GM19351 (cell line): ENCODE measurements at regions not wholly inside any gene's neighbourhood (a gene's known extent, or its start where the extent isn't known, plus 50 kb on each side); places are given as distances from the start of the nearest gene placed in this dataset.
"Not testable (repeated sequence)": the region's sequence is repeated elsewhere in the genome, so short reads cannot be mapped to it uniquely, and the experiment has no call there.

Source experiments
- ATAC-seq: cut with Tn5 transposase; IDR thresholded peaks from one replicate; pipeline ENCODE4 v1.9.1; 2021; ENCODE audit warnings: mild to moderate bottlenecking, moderate library complexity; ENCODE audit not compliant: unreplicated experiment

DNA sequence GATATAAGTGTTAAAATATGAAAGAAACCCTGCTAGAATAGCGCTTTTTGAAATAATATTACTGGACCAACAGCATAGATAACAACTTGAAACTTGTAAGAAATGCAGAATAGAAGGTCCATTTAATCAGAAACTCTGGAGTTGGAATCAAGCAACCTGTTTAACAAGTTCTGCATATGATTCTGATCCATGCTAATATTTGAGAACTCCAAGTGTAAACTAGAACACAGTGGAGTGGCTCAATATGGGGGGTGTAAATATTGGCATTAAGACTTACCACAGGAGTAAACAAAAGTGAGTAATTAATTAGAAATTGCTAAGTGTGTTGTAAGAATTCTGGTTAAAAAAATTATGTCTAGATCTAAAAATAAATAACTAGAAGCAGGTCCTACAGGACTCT, 151.2 kb downstream of the SLITRK1 start:
- no peak for ATAC-seq

DNA sequence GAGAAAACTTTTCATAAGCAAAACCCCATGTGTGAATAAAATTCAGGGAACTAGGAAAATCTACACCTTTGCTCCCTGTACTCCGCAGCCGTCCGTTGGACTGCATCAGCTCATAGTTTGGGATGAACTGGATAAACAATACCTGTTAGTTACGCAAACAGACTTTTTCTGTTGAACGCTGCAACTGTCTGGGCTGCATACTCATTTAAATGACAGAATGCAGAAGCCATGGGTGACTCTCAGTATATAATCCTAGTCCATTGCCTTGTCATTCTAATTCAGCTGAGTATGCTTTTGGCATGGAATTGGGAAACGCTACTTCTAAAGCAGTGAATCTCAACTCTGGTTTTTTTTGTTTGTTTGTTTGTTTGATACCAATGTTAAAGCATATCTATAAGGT, 151.6 kb downstream of the SLITRK1 start:
- no peak for ATAC-seq

DNA sequence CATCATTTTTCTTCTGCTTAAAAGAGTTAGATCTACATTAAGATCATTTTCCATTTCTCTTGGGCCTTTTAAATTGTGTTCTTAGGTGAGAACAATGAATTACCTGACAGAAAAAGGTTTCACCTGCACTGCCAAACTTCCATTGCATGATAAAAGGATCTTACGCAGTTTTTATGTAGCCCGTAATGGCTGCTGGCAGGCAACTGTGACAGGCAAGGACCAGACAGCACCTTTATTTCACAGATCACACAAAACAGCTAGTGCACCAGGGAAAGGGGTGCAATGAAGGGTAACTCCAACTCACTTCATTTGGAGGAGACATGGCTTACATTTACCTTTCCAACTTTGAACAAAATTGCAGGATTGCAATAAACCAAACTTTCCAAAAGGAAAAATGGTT, 159.8 kb downstream of the SLITRK1 start:
- no peak for ATAC-seq

DNA sequence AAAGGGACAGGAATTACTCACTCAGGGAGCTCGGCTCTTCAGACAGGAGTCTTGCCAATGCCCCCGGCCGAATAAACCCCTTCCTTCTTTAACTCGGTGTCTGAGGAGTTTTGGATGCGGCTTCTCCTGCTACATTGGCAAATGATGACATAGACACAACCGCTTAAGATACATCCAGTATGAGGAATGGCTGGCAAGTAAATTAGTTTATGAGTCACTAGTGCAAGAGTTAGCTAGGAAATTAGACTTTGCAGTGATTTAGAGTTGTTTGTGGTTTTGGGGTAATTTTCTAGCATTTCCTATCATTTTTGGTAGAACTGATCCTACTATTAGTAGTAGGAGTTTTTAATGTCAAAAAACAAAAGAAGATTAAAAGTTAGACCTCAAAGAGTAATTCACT, 166.2 kb downstream of the SLITRK1 start:
- ATAC-seq, result no peak

DNA sequence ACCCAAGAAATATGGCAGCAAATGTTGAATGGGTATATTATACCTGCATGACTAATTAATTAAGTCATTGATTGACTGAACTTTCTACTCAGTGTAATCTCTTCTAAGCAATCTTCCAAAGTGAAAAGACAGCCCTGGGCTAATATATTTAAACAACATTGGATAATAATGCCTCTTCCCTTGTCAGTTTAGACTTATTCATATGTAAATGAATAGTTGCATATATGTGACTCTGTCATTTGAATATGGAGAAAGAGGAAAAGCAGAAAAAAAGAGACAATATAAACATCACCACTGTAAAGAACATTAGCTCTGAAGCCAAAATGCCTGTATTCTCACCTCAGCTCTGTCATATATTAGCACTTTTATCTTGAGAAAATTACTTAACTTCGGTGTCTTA, 168.0 kb downstream of the SLITRK1 start:
- no peak for ATAC-seq

DNA sequence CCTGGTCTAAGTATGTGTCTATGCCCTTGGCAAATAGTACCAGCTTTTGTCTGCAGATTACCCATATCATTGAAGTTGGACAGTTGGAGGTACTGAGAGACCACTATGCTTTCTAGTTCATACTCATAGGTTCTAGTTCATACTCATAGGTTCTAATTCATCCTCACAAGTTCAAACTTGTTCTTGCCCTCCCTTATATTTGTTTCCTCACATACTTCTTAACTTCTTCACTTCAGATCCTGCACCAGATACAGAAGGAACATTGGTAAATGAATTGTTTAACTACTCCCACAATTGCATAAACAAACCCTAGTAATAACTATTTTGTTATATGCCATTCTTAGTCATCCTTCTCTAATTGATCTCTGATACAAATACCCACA, 172.2 kb downstream of the SLITRK1 start:
- no peak for ATAC-seq

DNA sequence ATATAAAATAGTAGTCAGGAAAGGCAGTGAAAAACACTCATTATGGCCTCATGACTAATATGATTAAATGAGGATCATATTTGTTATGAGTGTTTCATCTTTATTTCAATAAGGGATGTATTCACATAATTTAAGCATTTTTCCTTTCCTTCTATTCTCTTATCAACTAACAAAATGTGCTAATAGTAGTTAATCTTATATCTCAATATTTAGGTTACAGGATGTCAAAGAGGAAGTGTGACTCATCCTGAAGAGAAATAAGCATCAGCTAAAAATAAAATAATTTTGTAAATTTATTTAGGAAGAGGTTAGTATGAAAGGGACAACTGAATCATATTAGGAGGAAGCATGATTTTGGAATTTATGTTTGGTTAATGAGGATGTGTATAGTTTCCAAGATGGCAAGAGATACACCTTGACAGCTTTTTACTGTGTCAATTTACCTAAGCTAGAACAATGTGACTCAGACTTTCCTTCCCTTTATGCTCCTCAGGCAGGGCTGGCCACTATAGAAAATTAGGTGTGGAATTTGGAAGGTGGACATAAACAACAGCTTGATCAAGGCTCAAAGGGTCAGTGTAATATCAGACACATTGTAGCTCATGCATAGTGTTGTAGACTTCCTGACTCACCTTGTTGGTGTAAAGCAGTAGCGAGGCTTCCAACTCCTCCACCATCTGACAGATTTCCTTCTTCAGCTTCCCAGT, 172.7 kb downstream of the SLITRK1 start:
- ATAC-seq, result no peak

DNA sequence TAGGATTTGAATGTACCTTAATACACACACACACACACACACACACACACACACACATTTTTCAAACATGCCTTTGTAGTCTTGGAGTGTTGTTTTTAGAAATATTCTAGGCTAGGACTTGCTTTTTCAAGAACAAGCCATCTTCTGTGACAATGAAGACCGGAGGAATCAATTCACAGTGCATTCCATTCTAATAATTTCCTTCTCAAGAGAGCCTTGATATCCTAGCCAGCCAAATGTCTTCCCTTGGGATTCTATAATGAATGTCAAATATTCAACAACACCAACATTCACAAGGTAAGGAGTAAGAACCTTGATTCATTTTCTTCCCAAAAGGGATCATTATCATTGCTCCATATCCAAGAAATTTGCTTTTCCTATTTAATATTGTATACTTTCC, 180.3 kb downstream of the SLITRK1 start:
- no peak for ATAC-seq

DNA sequence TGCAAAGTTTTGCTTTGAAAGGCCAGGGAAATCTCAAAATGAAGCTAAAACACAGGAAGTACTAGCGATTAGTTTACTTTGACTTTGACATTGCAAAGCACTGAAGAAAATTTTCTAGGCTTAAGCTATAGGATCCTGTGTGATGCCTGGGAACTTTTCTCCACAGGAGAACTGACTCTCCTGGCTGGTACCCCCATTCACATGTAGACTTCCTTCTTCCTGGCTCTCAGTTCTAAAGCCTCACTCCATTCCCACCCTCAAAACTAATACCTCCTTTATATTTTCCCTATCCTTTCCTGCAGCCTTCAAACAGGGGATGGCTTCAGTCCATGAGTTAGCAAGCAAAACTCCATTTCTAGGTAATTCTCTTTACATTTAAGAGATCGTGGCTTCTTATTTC, 189.5 kb downstream of the SLITRK1 start:
- no peak for ATAC-seq

DNA sequence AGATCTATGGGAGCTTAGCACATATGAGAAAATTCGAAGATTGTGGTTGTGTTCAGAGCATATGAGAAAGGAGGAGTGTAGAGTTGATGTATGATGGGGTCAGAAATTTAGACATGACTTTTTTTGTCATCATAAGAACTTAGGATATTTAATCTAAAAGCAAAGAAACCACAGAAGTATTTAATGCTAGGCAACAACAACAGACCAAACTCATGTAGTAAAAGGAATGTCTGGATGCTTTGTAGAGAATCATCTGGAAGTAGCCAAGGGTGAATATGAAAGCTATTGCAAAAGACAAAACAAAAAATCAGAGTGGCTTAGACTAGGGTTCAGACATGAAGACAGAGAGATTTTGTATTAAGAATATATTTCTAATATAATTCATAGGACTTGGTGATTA, 190.3 kb downstream of the SLITRK1 start:
- ATAC-seq, result no peak

DNA sequence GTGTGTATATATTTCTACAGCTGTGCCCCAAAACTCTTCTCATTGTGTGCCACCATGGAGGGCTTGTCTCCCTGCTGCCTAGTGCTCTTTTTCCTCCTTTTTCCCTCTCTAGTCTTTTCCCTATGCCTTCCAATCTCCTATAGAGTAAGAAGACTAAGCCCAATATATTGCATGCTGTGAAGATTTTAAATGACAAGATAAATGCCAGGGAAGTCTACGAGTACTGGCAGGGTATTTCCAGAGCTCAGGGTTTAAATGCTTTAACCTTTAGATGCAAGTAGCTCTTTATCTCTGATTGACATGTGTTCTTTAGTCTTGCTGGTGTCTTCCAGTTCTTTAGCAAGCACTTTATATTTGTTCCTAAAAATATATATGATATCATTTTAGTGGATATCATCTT, 200.7 kb downstream of the SLITRK1 start:
- no peak for ATAC-seq

DNA sequence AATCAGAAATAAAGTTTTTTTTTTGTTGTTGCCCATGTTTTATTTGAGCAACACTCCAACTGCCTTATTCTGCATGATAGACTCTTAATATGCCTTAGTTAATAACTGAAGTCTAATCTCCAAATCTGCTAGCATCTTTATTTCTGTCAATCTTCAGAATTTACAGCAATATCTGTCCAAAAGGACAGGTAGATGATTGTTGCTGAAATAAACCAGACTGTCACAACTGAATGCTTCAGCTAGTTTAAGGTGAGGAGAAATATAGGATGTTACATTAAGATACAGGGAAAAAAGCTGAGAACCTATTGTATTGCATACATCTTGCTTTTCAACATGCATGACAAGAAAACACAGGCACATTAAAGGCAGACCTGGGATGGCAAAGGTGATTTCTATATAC, 204.3 kb downstream of the SLITRK1 start:
- no peak for ATAC-seq

DNA sequence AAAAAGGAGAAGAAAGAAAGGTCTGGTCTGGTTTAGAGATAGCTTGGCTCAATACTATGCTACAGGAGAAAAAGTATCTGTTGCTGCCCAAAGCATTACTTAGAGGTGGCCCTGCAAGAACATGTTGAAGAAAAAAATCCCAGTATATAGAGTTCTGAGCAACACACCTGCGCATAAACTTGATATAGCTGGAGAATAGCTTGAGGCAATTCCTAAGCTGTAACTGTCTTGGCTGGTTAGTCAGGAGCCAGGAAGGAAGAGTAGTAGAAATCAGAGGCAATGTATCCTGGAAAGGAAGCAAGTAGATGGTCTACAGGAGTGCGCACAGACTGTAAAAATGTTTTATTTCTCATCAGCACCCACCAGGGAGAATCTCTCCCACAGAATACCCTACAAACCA, 209.7 kb downstream of the SLITRK1 start:
- ATAC-seq, result no peak

DNA sequence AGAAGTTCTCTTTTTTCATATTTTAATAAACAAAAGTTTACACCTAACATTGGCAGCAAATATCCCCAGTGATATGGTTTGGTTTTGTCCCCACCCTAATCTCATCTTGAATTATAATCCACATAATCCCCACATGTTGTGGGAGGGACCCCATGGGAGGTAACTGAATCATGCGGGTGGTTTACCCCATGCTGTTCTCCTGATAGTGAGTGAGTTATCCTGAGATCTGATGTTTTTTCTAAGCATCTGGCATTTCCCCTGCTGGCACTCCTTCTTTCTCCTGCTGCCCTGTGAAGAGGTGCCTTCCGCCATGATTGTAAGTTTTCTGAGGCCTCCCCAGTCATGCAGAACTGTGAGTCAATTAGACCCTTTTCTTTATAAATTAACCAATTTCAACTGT, 214.7 kb downstream of the SLITRK1 start:
- ATAC-seq, result no peak

DNA sequence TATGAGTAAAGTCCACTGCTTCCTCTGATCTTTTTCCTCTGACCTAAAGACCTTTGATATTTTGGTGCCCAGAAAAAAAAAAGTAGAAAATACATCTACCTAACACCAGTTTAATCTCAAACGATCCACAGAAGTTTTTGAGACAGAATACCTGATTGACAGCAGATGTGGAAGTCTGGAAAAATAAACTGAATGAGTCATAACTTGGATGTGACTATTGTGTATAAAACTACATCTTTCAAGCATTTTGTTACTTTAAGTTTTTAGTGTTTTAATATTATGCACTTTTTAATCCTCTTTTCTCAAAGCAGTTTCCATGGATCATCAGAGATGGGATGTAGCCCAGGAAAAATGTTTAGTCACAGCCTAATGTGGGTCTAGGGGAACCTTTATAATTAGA, 216.1 kb downstream of the SLITRK1 start:
- ATAC-seq, result no peak

DNA sequence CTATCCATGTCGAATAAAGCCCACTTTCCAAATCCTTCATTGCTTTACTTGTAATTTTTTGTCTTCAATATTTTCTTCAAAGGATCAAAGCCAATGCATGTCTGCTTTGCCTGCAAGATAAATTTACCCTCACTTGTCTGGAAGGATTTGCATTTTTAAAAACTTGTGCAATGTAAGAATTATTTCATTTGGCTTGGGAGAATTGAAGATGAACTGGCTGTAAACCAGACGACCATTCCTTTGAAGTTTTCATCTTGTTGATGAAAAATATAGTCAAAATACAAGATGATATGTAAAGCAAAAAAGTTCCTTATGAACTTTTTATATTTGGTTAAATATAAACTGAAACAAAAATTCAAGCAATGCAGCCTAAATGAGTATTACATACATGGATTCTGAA, 225.0 kb downstream of the SLITRK1 start:
- ATAC-seq, result no peak

DNA sequence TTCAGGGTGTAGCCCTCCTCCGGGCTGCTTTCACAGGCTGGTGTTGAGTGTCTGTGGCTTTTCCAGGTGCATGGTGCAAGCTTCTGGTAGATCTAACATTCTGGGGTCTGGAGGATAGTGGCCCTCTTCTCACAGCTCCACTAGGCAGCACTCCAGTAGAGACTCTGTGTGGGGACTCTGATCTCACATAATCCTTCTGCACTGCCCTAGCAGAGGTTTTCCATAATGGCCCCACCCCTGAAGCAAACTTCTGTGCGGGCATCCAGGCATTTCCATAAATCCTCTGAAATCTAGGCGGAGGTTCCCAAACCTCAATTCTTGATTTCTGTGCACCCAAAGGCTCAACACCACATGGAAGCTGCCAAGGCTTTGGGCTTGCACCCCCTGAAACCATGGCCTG, 239.7 kb downstream of the SLITRK1 start:
- ATAC-seq, result not testable (repeated sequence)

DNA sequence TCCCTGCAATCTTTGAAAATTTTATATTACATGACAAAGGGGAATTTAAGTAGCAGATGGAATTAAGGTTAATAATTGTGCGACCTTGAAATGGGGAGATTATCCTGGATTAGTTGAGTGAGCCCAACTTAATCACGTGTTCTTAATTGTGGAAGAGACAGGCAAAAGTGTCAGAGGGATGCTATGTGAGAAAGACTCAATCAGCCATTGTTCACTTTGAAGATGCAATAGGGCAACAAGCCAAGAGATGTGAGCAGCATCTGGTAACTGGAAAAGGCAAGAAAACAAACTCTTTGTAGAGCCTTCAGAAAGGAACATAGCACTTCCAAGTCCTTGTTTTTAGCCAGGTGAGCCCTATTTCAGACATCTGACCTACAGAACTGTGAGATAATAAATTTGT, 247.7 kb downstream of the SLITRK1 start:
- ATAC-seq, result no peak

DNA sequence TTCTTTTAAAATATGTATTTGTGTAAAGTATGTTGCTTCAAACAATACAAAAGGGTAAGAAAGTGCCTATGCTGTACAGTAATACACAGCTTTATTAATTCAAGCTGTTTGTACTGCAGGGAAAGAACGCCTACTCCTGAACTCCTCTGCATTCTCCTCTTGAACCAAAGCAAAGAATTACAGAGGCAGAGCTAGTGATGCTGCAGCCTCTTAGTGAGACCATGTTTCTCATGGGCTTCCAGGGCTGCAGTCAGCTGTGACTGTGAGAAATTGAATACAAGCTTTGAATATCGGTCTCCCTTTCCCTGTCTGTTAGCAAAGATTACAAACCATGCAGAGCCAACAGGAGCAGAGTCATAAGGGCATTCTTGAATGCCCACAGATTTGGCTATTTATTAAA, 248.5 kb downstream of the SLITRK1 start:
- no peak for ATAC-seq

DNA sequence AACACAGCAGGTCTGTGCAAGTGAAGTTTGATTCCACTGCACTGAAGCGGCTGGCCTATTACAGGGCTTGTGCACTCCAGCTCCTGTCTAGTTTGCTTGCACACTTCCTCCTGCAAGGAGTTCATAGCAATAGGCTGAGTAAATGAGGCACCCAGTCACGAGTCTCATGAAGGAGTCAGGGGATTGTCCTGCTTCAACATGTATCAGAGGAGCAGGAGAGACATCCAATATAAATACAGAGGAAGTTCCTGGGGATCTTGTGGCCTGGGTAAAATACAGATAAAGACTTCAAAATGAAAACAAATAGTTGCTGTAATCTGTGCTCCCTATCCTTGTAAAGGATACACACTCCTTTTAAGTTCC, 259.9 kb downstream of the SLITRK1 start:
- no peak for ATAC-seq

DNA sequence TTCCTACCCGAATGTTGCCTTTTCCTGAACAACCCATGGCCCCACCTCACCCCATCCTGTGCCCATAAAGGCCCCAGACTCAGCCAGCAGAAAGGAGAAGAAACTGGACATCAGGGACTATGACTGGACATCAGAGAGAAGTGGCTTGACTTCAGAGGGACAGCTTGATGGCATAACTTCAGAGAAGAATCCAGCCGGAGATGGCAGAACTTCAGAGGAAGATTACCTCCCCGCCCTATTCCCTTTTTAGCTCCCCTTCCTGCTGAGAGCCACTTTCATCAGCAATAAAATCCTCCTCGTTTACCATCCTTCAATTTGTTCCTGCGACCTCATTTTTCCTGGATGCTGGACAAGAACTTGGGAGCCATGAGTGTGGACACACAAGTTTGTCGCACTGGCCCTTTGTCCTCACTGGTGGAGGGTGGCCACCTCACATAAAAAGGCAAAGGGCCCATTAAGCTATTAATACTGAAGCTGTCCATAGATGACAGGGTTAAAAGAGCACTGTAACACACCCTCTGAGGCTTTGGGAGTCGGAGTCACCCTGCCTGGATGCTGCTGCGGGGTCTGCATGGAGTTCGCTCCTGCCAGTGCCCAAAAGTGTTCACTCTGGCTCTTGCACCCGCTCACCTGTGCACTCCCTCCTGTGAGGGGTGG, 260.4 kb downstream of the SLITRK1 start:
- ATAC-seq, result no peak

DNA sequence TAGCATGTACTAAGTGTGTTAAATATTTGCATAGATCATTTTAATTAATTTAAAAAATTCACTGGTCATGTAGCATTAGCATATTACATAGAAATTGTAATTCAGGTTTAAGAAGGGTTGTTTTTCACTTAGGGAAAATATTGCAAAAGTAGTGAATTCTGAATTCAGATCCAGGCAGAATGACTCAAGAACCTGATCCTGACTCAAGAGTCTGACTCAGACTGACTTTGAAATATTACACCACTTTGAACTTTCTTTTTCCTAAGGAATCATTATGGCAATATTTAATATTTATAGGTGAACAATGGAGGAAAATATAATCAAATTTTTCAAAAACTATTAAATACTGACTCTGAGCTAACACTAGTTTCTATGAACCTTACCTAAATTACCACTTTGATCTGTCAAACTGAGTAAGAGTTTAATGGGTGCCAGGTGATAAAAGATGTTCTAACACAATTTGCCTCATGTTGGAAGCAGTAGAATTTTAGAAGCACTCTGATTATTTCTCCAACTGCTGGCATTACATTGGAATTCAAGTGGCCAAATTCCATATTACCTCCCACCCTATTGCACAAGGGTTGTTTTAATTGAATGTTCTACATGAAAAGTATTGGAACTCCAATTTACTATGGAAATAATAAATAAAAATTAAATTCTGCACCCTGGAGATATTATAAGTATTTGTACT, 261.6 kb downstream of the SLITRK1 start:
- no peak for ATAC-seq
